Stimulated activated CD4-positive, alpha-beta T cell treated with anti-CD3 and anti-CD28 coated beads, Interleukin-12 subunit alpha, Interleukin-12 subunit beta, amount 100 ng/mL, for 4 hours (primary cell): ENCODE measurements at regions not wholly inside any gene's neighbourhood (a gene's known extent, or its start where the extent isn't known, plus 50 kb on each side); places are given as distances from the start of the nearest gene placed in this dataset.

ENCODE experiments used
- DNase-seq: peaks from one replicate; pipeline ENCODE4 v3.0.0-alpha.2; 2020

GRCh38 chr4:66667249-66667648, 878.1 kb downstream of the CENPC start:
- no peak for DNase-seq

- DNase-seq, result no peak
These were observed 882.7 kb downstream of the CENPC start for GRCh38 chr4:66662620-66663019.

- DNase-seq, result no peak
These were observed 886.5 kb downstream of the CENPC start for GRCh38 chr4:66658809-66659208.

- no peak for DNase-seq
These were observed 889.8 kb downstream of the CENPC start for GRCh38 chr4:66655505-66655904.

- DNase-seq, result no peak
These were observed 891.4 kb downstream of the CENPC start for GRCh38 chr4:66653937-66654336.

GRCh38 chr4:66649236-66649635, 896.1 kb downstream of the CENPC start:
- DNase-seq, result no peak

- DNase-seq, result no peak
These were observed 897.4 kb downstream of the CENPC start for GRCh38 chr4:66647926-66648325.

- no peak for DNase-seq
These were observed 897.8 kb downstream of the CENPC start for GRCh38 chr4:66647476-66647875.

GRCh38 chr4:66640233-66640990, 904.9 kb downstream of the CENPC start:
- no peak for DNase-seq

GRCh38 chr4:66639361-66639760, 905.9 kb downstream of the CENPC start:
- DNase-seq, result no peak

- no peak for DNase-seq
These were observed 909.0 kb downstream of the CENPC start for GRCh38 chr4:66636349-66636748.

- DNase-seq, result no peak
These were observed 911.8 kb downstream of the CENPC start for GRCh38 chr4:66633477-66633876.

- no peak for DNase-seq
These were observed 915.4 kb downstream of the CENPC start for GRCh38 chr4:66629927-66630326.

GRCh38 chr4:66628146-66628545, 917.2 kb downstream of the CENPC start:
- DNase-seq, result no peak

GRCh38 chr4:66625480-66625879, 919.8 kb downstream of the CENPC start:
- DNase-seq, result no peak

GRCh38 chr4:66613591-66613990, 931.7 kb downstream of the CENPC start:
- no peak for DNase-seq

GRCh38 chr4:66609014-66609413, 936.3 kb downstream of the CENPC start:
- DNase-seq, result no peak

GRCh38 chr4:66606908-66607307, 936.6 kb upstream of the EPHA5 start:
- DNase-seq, result no peak

GRCh38 chr4:66606215-66606614, 935.9 kb upstream of the EPHA5 start:
- no peak for DNase-seq

GRCh38 chr4:66604192-66604591, 933.9 kb upstream of the EPHA5 start:
- DNase-seq, result no peak

- DNase-seq, result no peak
These were observed 932.3 kb upstream of the EPHA5 start for GRCh38 chr4:66602622-66603021.

GRCh38 chr4:66591968-66592367, 921.7 kb upstream of the EPHA5 start:
- DNase-seq, result no peak

GRCh38 chr4:66590488-66591215, 920.4 kb upstream of the EPHA5 start:
- DNase-seq, result no peak

- no peak for DNase-seq
These were observed 918.9 kb upstream of the EPHA5 start for GRCh38 chr4:66589183-66589582.

- no peak for DNase-seq
These were observed 915.5 kb upstream of the EPHA5 start for GRCh38 chr4:66585767-66586166.
